ENCODE measurements at regions not wholly inside any gene's neighbourhood (a gene's known extent, or its start where the extent isn't known, plus 50 kb on each side); places are given as distances from the start of the nearest gene placed in this dataset.

DNA sequence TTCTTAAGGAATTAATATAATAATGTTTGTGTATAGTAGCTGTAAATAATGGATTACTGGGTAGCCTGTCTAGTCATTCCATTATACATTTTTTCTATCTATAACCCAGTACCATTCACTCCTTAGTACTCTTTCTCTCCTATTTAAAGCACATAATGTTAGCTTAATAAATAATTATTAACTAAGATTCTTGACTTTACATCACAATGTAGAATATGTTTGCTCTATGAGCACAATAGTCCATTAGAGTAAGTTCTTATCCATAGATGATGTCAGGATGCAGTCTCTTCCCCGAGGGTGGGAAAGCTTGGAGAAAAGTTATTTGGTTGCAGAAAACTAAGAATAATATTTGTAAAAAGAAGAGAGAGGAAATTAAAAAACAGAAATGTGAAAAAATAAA lies 226.4 kb upstream of the EYS start:
- Histone ChIP-seq H3K36me3 (ENCODE audit: insufficient read depth) (no peaks in the 10 kb centered on the region), H2AFZ (ENCODE audit: low read depth) (no peak overlapping the region), H3K27ac (no peak overlapping the region), H3K79me2 (ENCODE audit: insufficient read depth, low read depth) (no peaks in the 10 kb centered on the region), H3K4me2 (no peak overlapping the region), H3K9ac (no peak overlapping the region), H3K4me1 (ENCODE audit: low read depth, poor library complexity, severe bottlenecking) (peaks cover 8% of the 10 kb centered on the region), H3K4me3 (IDR thresholded peaks at IDR 0.05; ENCODE audit: insufficient read depth, low read depth, low read length) (no peak overlapping the region), H4K20me1 (ENCODE audit: insufficient read depth) (no peaks in the 10 kb centered on the region), H3K27me3 (ENCODE audit: insufficient read depth, low read depth) (no peaks in the 10 kb centered on the region)
- TF ChIP-seq, protein P1, sequence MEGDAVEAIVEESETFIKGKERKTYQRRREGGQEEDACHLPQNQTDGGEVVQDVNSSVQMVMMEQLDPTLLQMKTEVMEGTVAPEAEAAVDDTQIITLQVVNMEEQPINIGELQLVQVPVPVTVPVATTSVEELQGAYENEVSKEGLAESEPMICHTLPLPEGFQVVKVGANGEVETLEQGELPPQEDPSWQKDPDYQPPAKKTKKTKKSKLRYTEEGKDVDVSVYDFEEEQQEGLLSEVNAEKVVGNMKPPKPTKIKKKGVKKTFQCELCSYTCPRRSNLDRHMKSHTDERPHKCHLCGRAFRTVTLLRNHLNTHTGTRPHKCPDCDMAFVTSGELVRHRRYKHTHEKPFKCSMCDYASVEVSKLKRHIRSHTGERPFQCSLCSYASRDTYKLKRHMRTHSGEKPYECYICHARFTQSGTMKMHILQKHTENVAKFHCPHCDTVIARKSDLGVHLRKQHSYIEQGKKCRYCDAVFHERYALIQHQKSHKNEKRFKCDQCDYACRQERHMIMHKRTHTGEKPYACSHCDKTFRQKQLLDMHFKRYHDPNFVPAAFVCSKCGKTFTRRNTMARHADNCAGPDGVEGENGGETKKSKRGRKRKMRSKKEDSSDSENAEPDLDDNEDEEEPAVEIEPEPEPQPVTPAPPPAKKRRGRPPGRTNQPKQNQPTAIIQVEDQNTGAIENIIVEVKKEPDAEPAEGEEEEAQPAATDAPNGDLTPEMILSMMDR (conservative IDR thresholded peaks at IDR 0.05; ENCODE audit: low read depth, low read length), result no peak

DNA sequence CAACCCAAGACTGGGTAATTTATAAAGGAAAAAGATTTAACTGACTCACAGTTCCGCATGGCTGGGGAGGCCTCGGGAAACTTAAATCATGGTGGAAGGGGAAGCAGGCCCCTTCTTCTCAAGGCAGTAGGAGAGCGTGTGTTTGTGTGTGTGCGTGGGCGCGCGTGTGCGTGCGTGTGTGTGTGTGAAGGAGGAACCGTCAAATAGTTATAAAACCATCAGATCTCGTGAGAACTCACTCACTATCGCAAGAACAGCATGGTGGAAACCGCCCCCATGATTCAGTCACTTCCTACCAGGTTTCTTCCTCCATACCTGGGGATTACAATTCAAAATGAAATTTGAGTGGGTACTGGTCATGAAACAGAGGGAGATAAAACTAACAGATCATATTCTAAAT lies 220.1 kb upstream of the EYS start:
- no peak overlapping the region for H2AFZ ChIP-seq (ENCODE audit: low read depth)
- H3K79me2 ChIP-seq (ENCODE audit: insufficient read depth, low read depth), result no peaks in the 10 kb centered on the region
- no peaks in the 10 kb centered on the region for H4K20me1 ChIP-seq (ENCODE audit: insufficient read depth)
- TF ChIP-seq, protein P1 (conservative IDR thresholded peaks at IDR 0.05; ENCODE audit: low read depth, low read length), result no peak
- no peaks in the 10 kb centered on the region for H3K27me3 ChIP-seq (ENCODE audit: insufficient read depth, low read depth)
- no peaks in the 10 kb centered on the region for H3K4me1 ChIP-seq (ENCODE audit: low read depth, poor library complexity, severe bottlenecking)
- H3K27ac ChIP-seq, result no peak overlapping the region
- no peak overlapping the region for H3K9ac ChIP-seq
- H3K4me2 ChIP-seq, result no peak overlapping the region
- no peak overlapping the region for H3K4me3 ChIP-seq (IDR thresholded peaks at IDR 0.05; ENCODE audit: insufficient read depth, low read depth, low read length)
- no peaks in the 10 kb centered on the region; the same call in 1 of the 2 replicates for H3K36me3 ChIP-seq (ENCODE audit: insufficient read depth)

DNA sequence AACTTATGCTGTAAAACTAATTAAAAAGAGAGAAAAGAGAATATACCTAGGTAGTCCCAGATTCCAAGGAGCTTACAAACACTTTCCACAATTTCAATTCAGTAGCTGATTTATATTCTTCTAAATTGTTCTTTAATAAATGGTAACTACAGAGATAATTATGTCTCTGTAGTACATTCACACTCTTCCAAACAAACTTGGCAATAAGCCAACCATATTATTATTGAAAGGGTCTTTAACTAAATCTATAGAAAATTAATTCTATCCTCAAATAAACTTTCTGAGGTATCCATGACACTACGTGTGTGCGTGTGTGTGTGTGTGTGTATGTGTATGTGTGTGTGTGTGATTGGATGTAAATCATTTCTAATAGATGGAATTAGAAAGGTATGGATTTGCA lies 217.4 kb upstream of the EYS start:
- TF ChIP-seq, protein P1 (conservative IDR thresholded peaks at IDR 0.05; ENCODE audit: low read depth, low read length), result no peak
- H3K36me3 ChIP-seq (ENCODE audit: insufficient read depth), result no peaks in the 10 kb centered on the region; the same call in 1 of the 2 replicates
- H3K4me1 ChIP-seq (ENCODE audit: low read depth, poor library complexity, severe bottlenecking), result no peaks in the 10 kb centered on the region
- no peak overlapping the region for H3K4me2 ChIP-seq
- H3K9ac ChIP-seq, result no peak overlapping the region
- no peaks in the 10 kb centered on the region for H3K27me3 ChIP-seq (ENCODE audit: insufficient read depth, low read depth)
- H3K4me3 ChIP-seq (IDR thresholded peaks at IDR 0.05; ENCODE audit: insufficient read depth, low read depth, low read length), result no peak overlapping the region
- no peak overlapping the region for H3K27ac ChIP-seq
- H4K20me1 ChIP-seq (ENCODE audit: insufficient read depth), result no peaks in the 10 kb centered on the region
- H2AFZ ChIP-seq (ENCODE audit: low read depth), result no peak overlapping the region
- no peaks in the 10 kb centered on the region for H3K79me2 ChIP-seq (ENCODE audit: insufficient read depth, low read depth)

- Histone ChIP-seq H2AFZ (ENCODE audit: low read depth) (no peak overlapping the region), H3K9ac (no peak overlapping the region), H3K4me3 (IDR thresholded peaks at IDR 0.05; ENCODE audit: insufficient read depth, low read depth, low read length) (no peak overlapping the region), H3K36me3 (ENCODE audit: insufficient read depth) (no peaks in the 10 kb centered on the region; the same call in 1 of the 2 replicates), H3K27ac (no peak overlapping the region), H3K4me2 (no peak overlapping the region), H3K27me3 (ENCODE audit: insufficient read depth, low read depth) (no peaks in the 10 kb centered on the region), H4K20me1 (ENCODE audit: insufficient read depth) (no peaks in the 10 kb centered on the region), H3K4me1 (ENCODE audit: low read depth, poor library complexity, severe bottlenecking) (no peaks in the 10 kb centered on the region), H3K79me2 (ENCODE audit: insufficient read depth, low read depth) (no peaks in the 10 kb centered on the region)
- TF ChIP-seq, protein P1 (conservative IDR thresholded peaks at IDR 0.05; ENCODE audit: low read depth, low read length), result no peak
Measured at GRCh38 chr6:65922049-65922448, 215.0 kb upstream of the EYS start.
